ENCODE measurements at regions not wholly inside any gene's neighbourhood (a gene's known extent, or its start where the extent isn't known, plus 50 kb on each side); places are given as distances from the start of the nearest gene placed in this dataset.
A peak's percentile ranks its signal among the peaks of the same experiment; 100 is the strongest.

DNA sequence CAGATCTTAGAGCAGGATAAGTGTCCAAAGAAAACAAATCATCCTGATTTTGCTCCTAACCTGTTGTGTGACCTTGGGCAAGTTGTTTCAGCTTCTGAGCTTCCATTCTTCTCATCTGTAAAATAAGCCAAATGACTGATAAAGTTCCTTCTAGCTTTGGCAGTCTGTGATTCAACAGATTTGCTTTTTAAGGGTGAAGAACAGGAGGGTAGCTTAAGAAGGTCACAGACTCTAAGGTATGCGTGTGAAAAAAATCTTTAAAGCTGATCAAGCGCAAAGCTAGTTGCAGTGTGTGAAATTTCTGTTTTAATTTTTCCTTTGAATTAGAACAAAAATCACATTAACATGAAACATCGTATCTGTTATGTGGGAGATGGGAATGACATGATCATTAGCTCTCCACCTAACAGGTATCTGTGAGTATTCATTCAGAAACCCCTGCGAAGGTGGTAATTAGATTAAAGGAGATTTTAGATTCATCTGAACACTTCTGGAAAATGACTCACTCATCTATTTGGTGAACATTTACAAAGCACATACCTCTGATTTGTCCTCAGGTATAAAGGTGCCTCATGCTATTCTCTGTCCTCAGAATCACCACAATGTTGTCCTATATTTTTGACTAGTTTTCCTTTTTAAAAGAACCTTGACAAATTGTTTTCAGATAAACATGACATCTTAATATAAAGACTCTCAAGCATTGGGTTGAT, 131.9 kb upstream of the CPM start:
- no peak for DNase-seq

DNA sequence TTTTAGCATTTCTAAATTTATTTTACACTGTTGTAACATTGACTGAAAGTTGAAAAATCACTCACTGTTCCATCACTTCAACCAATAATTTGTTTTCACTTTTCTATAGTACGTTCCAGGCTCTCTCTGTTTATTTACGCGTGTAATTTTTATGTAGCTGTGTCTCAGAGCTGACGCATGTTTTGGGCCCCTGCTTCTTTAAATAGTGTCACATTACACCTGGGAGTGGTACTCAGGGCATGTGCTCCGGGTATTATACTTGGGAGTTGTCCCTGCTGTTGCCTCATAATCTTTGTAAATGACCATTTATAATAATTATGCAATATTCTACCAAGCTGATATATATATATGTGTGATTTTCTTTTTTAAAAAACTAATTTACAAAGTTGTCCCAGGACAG, 132.8 kb upstream of the CPM start:
- no peak for DNase-seq

DNA sequence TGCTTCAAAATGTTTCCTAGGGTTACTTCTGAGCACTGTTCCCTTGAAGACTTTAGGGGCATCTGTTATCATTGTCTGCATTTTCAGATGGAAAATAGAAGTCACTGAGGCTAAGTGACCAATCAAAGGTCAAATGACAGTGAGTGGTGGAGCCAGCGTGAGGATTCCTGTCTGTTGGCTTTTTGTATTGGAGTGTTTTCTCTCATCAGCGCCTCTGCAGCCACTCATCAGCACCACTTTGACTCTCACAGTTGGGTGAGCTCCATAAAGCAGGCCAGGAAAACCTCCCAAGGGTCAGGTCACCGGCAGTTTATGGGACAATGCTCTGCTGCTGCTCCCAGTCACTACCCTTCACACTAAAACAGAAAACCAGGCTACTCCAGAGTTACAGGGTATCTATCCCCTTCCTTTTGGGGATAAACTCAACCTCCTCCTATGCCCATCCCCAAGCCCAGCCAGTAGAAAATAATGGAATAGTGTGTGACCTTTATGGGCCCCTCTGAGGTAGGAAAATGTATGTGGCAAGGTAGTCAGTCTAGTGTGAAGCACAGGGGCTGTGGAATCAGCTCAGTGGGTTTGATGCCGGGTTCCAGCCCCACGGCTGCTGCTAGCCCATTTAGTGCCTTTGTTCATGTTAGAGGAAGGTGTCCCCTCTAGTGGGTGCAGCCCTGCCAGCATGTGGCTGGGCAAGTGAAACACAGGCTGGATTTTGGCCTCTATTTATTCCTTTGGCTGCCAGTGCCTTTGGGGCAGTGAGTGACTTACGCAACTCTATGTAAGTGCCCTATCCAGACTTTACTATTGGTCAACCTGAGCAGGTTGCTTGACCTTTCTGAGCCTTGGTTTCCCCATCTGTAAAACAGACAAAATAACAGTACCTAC, 133.8 kb upstream of the CPM start:
- no peak for DNase-seq

DNA sequence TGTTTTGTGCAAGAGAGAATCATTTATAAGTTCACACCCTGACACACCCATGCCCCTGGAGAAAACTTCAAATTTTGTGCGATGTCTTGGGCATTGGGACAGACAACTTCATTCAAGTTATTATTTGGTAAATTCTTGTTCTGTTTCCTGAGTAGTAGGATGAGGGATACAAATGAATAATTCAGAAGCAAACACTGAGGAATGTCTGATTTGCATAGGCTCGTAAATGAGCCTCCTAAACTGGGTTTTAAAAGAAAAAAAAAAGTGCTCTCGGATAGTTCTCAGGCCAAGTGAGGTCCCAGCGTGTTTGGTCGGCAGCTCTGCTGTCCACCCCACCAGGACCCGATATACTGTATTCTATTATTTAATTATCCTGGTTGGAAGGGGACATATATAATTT, 134.7 kb upstream of the CPM start:
- no peak for DNase-seq

DNA sequence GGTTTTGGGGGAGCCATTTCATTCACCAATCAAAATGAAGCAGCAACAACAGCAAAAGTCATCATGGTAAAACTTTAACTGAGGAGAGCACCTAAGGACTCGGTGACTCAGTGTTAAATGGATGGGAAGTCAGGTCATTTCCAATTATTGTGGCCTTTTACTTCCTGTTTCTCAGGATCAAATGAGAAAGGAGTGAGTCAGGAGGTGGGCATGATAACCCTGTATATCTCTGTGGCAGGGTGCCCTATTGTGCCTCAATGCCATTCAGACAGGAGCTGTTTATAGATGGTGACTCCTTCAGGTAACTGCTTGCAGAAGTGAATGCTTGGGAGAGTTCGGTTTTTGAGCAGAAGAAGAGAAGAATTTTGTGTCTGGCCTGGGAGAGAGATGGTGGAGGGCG, 135.5 kb upstream of the CPM start:
- no peak for DNase-seq

DNA sequence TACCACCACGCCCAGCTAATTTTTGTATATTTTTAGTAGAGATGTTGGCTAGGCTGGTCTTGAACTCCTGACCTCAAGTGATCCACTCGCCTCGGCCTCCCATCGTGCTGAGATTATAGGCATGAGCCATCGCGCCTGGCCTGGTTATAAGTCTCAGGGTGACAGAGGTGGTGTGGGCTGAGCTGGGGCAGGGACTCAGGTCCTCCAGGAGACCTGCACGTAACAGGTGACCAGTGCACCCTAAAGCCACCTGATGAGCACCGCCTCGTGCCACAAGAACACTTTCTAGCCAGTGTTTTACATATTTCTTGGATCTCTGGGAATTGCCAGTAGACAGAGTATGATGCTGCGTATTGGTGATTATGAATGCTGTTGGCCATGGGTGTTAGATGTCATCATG, 136.5 kb upstream of the CPM start:
- no peak for DNase-seq

DNA sequence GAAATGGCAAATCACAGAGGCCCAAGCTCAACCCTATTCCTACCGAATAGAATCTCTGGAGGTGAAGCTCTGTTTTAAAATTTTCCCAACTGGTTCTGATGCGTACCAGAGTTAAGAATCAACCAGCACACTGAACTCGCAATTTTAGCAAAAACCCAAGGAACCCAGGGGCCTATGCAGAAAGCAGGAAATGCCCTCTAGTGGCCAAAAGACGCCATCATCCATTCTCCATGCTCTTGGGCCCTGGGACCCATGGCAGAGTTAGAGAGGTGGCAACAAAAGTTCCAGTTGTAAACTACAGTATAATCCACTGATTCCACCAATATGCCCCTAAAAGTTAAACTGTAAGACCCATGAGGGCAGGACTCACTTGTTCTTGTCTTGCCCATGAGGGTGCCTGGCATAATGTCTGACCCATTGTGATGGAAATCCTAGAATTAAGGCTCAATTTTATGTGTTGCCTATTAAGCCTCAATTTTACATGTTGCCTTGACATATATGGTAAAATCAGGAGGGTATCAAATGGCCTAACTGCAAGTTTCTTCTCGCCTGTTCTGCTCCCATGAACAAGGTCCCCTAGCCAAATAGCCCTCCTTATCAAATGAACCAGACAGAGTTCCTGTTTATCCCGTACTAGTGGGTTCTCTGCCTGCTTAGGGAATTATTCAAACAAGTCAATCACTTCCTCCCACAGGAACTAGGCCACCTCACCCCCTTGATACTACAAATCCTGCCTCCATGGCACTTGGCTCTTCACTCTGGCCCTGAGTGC, 137.5 kb upstream of the CPM start:
- peak; percentile 67 for DNase-seq

DNA sequence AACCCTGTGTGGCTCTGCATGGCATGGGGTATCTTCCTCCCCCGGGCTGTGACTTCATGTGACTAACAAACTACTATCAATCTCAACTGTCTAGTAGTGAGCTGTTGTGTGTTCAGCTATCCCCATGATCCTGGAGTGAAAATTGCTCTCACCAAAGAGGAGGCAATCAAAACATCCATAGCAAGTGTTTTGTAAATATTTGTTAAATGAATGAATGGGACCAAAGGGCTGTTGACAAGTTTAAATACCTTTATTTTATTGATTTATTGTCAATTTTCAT, 138.1 kb upstream of the CPM start:
- DNase-seq = no peak

DNA sequence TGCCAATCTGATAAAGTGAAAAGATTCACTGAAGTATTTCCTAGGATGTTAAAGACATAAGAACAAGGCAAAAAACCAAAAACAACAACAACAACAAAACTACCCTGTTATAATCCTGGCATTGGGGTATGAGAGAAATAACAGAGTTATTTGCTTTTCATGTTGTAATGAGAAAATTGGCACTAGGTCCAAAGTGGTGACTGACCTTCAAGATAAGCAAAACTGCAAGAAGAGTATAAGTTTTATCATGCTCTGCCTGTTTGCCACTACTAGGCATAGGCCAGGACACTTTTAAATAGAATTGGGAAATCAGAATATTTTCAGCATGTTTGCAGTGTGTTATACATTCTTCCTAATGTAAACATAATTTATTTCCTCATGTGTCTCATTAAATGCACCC, 140.1 kb upstream of the CPM start:
- DNase-seq = no peak

DNA sequence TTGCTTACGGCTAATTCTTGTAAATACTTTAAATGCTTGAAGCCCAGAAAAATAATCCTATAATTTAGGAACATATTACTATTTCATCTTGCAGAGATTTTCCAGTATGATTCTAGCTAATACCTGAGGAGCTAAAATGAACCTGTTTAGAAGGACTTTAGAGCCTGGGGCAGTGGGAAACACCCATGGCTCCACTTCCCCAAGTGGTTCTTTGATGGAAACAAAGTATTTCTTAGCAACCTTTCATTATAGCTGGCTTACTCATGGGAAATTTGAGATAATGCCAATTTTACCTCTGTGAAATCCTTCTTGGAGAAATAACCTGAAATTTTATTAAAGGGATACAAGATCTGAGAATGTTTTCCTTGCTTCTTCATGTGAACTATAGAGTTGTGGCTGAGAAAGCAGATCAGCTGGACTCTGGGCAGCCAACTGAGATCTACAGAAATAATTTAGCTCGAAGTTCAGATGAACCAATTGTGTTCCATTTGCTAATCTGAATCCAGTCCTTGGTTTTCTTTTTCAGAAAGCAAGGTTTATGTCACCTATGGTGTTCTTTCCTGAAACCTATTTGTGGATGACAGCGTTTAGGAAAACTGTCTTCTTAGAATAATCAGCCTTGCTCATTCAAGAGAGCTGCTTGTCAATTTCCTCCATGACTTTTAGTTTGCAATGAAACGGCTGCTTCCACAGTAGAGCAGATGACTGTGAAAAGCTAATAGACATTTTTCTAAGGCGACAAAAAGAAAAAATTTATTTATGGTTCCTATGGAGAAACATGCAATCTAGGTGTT, 141.8 kb upstream of the CPM start:
- no peak for DNase-seq

DNA sequence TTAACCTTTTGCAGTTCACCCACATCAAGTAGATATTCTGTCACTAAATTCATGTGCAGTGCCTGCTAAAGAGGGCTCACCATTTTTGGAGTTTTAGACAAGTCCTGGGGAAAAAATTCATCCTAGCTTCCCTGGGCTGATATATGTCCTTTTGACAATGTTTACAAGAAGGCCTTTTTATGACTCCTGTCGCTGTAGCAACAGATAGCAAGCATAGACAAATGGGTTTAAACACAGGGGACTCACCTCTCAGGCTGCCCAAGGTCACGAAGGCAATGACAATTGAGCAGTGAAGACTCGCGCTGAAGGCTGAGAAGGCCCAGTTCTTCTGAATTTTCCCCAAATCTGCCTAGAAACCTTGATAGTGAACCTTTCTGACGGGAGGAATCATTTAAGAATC, 150.7 kb upstream of the CPM start:
- no peak for DNase-seq

DNA sequence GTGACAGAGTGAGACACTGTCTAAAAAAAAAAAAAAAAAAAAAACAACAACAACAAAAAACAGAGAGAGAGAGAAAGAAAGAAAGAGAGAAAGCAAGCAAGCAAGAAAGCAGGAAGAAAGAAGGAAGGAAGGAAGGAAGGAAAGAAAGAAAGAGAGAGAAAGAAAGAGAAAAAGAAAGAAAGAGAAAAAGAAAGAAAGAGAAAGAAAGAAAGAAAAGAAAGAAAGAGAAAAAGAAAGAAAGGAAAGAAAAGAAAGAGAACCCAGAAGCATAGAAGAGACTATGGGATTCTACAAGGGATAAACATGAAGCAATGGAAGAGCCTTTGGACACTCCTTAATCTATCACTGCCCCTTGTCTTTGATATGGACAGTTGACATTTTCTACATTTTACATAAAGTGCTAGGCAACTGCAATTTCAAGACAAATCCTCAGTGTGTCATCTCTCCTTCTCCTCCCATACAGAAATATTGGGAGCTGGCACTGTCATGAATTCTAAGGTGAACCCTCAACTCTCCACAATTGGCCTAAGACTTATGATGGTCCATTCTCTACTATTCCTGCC, 151.9 kb upstream of the CPM start:
- DNase-seq = no peak

DNA sequence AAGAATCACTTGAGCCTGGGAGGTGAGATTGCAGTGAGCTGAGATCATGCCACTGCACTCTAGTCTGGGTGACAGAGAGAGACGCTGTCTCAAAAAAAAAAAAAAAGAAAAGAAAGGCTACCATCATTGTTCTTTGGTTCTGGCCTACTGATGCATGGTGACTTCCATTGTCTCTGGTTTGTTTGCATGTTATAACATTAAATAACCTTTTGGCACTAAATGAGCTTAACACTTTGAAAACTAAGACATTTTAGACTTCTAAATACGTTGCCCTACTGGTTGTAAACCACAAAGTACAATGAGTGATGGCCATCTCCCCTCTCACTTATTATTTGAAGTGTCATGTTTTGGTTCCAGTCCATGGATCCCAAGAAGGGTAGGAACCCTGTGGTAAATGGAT, 152.9 kb upstream of the CPM start:
- no peak for DNase-seq

DNA sequence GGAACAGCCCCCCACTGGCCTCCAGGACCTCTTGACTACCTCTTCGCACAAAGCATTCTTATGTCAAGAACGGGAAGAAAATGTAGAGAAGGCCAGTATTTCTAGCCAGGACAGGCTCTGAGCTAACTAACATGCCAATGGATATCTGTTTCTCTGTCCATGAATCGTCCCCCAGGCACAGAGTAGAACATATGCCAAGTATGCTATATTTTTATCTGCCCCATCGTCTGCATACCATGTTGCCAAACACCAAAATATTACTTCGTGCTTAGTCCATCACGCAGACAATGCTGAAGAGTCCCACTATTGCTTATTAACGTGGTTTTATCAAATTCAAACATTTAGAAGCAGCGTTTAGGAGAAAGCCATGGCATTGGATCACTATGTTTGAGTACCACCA, 151.4 kb upstream of the CPSF6 start:
- DNase-seq = no peak

DNA sequence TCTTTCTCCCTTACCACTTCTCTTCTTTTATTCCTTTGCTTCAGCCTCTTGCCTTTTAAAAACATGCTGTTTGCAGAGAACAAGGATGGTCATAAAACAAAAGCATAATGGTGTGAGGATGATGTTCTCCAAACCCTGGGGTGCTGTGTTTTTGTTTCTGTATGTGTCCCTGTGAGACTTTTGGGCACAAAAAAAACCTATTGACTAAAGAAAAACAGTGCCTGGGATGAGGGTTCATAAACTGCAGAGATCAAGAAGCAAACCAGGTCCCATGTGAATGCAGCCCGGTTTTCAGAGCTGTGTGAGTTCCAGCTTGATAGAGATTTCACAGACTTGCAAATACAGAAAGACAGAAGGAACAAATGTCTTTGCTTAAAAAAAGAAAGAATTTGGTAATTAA, 148.6 kb upstream of the CPSF6 start:
- no peak for DNase-seq

DNA sequence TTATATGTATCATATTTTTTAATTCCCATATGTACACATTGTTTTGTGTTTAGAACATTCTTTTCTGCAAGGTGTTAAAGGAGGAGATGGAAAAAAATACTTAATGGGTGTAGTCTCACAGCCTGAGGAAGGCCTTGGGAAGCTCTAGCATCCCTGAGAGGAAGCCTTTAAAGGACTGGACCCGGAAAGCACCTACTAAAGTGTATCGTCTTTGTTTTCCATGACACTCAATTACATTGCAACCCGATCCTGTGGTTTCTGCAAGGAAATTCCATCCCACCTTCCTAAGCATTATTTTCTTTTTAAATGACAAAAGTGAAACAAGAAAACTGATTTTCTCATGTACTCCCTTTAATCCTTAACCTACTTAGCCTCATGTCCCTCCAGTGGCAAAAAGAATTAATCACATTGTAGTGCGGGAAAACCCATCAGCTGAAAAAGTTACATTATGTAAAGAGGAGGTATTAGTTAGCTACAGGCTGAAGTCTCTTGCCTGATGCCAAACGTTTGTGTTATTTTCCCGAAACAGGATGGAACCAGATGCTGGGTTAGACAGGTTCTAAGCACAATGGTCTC, 147.8 kb upstream of the CPSF6 start:
- DNase-seq = no peak

DNA sequence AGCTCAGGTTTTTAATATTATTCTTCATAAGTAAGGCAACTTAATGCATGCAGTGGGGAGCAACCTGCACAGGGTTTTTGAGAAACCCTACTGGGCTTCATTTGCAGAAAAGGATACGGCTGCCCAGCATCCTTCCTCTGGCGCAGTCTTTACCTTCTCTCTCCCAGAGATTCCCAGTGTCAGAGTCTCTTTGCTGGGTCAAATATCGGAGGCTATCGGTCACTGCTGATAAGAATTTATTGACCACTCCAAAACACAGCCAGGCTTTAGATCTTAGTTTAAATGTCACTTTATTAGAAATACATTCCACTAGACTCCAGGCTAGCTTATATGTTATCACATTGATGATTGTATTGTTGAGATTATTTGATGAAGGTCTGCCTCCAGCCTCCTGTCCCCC, 147.2 kb upstream of the CPSF6 start:
- no peak for DNase-seq

DNA sequence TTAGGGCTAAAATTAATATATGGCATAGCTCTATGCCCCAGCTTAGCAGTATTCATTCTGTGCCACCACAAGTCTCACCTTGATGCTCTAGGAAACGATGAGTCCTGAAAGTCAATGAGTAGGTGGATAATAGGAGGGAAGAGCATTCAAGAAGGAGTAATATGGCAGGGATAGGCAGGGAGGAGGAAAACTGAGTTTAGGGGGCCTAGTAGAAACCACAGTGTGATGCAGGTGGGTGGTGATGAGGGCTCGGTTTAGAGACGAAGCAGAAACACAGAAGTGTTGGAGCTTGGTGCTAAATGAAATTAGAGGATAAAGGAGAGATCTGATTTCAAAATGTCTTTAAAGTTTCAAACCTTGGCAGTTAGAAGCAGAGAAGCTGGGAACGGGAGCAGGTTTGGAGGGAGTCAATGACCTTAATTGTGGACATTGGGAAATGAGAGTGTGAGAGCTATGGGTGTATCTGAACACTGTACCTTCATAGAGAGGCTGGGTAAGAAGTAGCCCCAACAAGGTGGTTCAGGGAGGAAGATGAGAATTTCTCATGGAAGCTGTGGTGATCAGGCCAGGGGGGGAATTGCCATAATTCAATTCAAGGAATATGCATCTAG, 144.7 kb upstream of the CPSF6 start:
- no peak for DNase-seq

DNA sequence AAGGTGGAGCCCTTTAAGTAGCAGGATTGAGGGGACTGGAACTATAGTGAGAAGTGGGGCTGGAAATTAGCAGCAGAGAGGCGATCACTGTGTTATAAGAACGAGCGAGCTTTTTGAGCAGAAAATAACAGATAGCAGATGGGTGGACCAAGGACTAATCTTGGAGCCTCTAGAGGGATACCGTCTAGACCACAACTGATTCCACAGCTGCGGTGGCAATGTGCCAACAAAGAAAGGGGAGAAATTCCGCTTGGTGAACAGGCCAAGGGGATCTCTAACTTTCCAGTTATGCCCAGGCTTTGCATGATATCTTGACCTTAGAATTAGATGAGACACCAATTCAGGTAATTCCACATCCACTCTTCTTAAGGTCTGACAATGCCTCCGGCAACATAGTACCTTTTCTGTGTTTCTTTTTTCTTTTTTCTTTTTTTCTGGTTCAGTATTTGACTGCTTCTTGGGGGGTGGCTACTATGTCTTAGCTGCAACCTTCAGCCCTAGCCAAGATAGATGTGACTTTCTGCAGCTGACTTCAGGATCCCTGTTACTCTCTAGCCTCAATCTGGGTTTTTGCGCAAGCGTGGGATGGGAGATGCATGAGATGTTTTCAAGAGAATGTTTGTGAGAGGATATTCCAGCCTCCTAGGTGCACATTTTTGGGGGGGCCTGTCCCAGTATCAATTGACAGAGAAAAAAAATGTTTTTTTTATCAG, 143.4 kb upstream of the CPSF6 start:
- DNase-seq = no peak

DNA sequence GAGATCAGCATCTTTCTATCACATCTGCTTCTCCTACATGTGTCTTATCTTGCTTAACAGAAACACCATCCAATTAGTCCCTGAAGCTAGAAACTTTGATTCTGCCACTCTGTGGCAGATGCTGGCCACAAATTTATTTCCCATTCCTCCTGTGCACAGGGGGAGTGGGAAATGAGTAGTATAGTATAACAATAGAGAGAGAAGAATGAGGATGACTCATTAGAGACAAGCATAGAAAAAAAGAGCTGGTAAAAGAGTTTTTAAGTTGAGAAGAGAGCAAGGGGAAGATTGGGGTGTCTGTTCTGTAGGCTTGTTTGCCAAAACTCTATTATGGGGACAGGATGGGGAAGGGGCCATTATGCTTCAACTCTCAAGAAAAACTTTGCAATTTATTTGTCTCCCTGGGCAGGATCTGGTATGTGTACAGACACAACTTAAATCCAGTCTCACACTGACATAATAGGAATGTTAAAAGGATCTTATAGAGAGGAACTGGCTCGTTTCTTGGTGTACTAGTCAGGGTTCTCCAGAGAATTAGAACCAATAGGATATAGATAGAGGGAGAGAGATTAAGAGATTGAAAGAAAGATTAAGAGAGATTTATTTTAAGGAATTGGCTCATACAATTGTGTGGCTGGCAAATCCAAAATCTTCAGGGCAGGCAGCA, 142.6 kb upstream of the CPSF6 start:
- no peak for DNase-seq

Measured in NCI-H1694 (cell line).